HG02759 (cell line): ENCODE measurements at regions not wholly inside any gene's neighbourhood (a gene's known extent, or its start where the extent isn't known, plus 50 kb on each side); places are given as distances from the start of the nearest gene placed in this dataset.
"Not testable (repeated sequence)": the region's sequence is repeated elsewhere in the genome, so short reads cannot be mapped to it uniquely, and the experiment has no call there.

Source experiments
- ATAC-seq: cut with Tn5 transposase; IDR thresholded peaks from one replicate; pipeline ENCODE4 v1.9.1; 2021; ENCODE audit warnings: mild to moderate bottlenecking, moderate library complexity; ENCODE audit not compliant: unreplicated experiment

GRCh38 chr17:20633268-20634059 lies 53.9 kb downstream of the CDRT15L2 start:
- not testable (repeated sequence) for ATAC-seq

- ATAC-seq: not testable (repeated sequence)
These were observed 60.6 kb downstream of the CDRT15L2 start for GRCh38 chr17:20640147-20640546.

- ATAC-seq: not testable (repeated sequence)
These were observed 67.2 kb downstream of the CDRT15L2 start for GRCh38 chr17:20646661-20647272.

GRCh38 chr17:20649097-20649767 lies 69.7 kb downstream of the CDRT15L2 start:
- ATAC-seq: peak; percentile 80

- ATAC-seq: peak; percentile 34
These were observed 71.5 kb downstream of the CDRT15L2 start for GRCh38 chr17:20651022-20651421.

- ATAC-seq: not testable (repeated sequence)
These were observed 72.2 kb downstream of the CDRT15L2 start for GRCh38 chr17:20651736-20652135.

- ATAC-seq: not testable (repeated sequence)
These were observed 73.9 kb downstream of the CDRT15L2 start for GRCh38 chr17:20653391-20653790.

- not testable (repeated sequence) for ATAC-seq
These were observed 74.6 kb downstream of the CDRT15L2 start for GRCh38 chr17:20654114-20654513.

GRCh38 chr17:20654575-20654974 lies 75.1 kb downstream of the CDRT15L2 start:
- not testable (repeated sequence) for ATAC-seq

GRCh38 chr17:20665103-20665955 lies 85.8 kb downstream of the CDRT15L2 start:
- peak; percentile 50 for ATAC-seq

GRCh38 chr17:20666689-20667088 lies 87.2 kb downstream of the CDRT15L2 start:
- not testable (repeated sequence) for ATAC-seq

- not testable (repeated sequence) for ATAC-seq
These were observed 88.2 kb downstream of the CDRT15L2 start for GRCh38 chr17:20667712-20668111.

- ATAC-seq: not testable (repeated sequence)
These were observed 88.8 kb downstream of the CDRT15L2 start for GRCh38 chr17:20668316-20668715.

GRCh38 chr17:20668868-20669267 lies 89.3 kb downstream of the CDRT15L2 start:
- not testable (repeated sequence) for ATAC-seq

GRCh38 chr17:20670506-20670905 lies 91.0 kb downstream of the CDRT15L2 start:
- peak; percentile 45 for ATAC-seq

GRCh38 chr17:20674374-20674773 lies 94.8 kb downstream of the CDRT15L2 start:
- ATAC-seq: not testable (repeated sequence)

GRCh38 chr17:20675707-20676106 lies 96.2 kb downstream of the CDRT15L2 start:
- ATAC-seq: peak; percentile 50

GRCh38 chr17:20676656-20677055 lies 97.1 kb downstream of the CDRT15L2 start:
- ATAC-seq: not testable (repeated sequence)

GRCh38 chr17:20677469-20677868 lies 97.9 kb downstream of the CDRT15L2 start:
- ATAC-seq: not testable (repeated sequence)

- ATAC-seq: not testable (repeated sequence)
These were observed 98.9 kb downstream of the CDRT15L2 start for GRCh38 chr17:20678424-20678823.
